Ishikawa (cell line): ENCODE measurements at regions not wholly inside any gene's neighbourhood (a gene's known extent, or its start where the extent isn't known, plus 50 kb on each side); places are given as distances from the start of the nearest gene placed in this dataset.

Source experiments
- CEBPB ChIP-seq: IDR thresholded peaks from 2 replicates; pipeline ENCODE4 v1.6.1; 2012
- CREB1 ChIP-seq: IDR thresholded peaks from 2 replicates; pipeline ENCODE4 v1.6.1; 2012; ENCODE audit warnings: low read depth
- EGR1 ChIP-seq: IDR thresholded peaks from 2 replicates; pipeline ENCODE4 v1.6.1; 2012
- EP300 ChIP-seq: IDR thresholded peaks from 2 replicates; pipeline ENCODE4 v1.6.1; 2012; ENCODE audit warnings: borderline replicate concordance
- FOXM1 ChIP-seq: IDR thresholded peaks from 2 replicates; pipeline ENCODE4 v1.6.1; 2012; ENCODE audit warnings: low read depth, borderline replicate concordance
- NFIC ChIP-seq: IDR thresholded peaks from 2 replicates; pipeline ENCODE4 v1.6.1; 2012
- RAD21 ChIP-seq: IDR thresholded peaks from 2 replicates; pipeline ENCODE4 v1.6.1; 2012; ENCODE audit warnings: low read depth
- TAF1 ChIP-seq: IDR thresholded peaks from 2 replicates; pipeline ENCODE4 v1.6.1; 2012; ENCODE audit warnings: low read depth, mild to moderate bottlenecking
- TCF12 ChIP-seq: IDR thresholded peaks from 2 replicates; pipeline ENCODE4 v1.6.1; 2012; ENCODE audit warnings: low read depth
- TEAD4 ChIP-seq: IDR thresholded peaks from 2 replicates; pipeline ENCODE4 v1.6.1; 2012
- YY1 ChIP-seq: IDR thresholded peaks from 2 replicates; pipeline ENCODE4 v1.6.1; 2012; ENCODE audit warnings: low read depth
- ZBTB7A ChIP-seq: IDR thresholded peaks from 2 replicates; pipeline ENCODE4 v1.6.1; 2012; ENCODE audit warnings: low read depth
- TF ChIP-seq, protein P1 (sequence below): IDR thresholded peaks from 2 replicates; pipeline ENCODE4 v1.6.1; 2012
- TF ChIP-seq, protein P2 (sequence below): IDR thresholded peaks from 2 replicates; pipeline ENCODE4 v1.6.1; 2012
- TF ChIP-seq, protein P3 (sequence below): IDR thresholded peaks from 2 replicates; pipeline ENCODE4 v1.6.1; 2012; ENCODE audit warnings: low read depth, mild to moderate bottlenecking

DNA sequence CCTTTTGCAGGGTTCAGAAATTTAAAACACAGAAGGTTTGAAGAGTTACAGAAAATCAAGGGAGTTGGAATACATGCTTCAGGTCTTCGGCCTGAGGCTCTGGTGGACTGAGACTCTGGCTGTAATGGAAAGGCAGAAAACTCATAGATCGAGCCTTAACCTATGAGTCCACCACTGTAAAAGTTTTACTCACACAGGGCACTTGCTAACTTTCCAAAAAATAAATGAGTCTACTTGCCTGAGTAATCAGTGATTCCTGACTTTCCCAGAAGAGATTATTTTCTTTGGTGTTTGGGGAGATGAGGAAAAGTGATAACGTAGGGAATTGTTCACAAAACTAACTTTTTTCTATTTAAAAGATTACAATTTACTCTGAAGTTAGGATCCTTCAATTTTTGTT, 108.0 kb downstream of the MBL2 start:
- TF ChIP-seq CREB1 (no peak), TAF1 (no peak), YY1 (no peak), CEBPB (no peak), TEAD4 (no peak), RAD21 (no peak), EGR1 (no peak), TCF12 (no peak), ZBTB7A (no peak), FOXM1 (no peak), EP300 (no peak), NFIC (no peak)
- TF ChIP-seq, protein P1, sequence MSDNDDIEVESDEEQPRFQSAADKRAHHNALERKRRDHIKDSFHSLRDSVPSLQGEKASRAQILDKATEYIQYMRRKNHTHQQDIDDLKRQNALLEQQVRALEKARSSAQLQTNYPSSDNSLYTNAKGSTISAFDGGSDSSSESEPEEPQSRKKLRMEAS = no peak
- TF ChIP-seq, protein P2, sequence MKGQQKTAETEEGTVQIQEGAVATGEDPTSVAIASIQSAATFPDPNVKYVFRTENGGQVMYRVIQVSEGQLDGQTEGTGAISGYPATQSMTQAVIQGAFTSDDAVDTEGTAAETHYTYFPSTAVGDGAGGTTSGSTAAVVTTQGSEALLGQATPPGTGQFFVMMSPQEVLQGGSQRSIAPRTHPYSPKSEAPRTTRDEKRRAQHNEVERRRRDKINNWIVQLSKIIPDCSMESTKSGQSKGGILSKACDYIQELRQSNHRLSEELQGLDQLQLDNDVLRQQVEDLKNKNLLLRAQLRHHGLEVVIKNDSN = no peak
- TF ChIP-seq, protein P3, sequence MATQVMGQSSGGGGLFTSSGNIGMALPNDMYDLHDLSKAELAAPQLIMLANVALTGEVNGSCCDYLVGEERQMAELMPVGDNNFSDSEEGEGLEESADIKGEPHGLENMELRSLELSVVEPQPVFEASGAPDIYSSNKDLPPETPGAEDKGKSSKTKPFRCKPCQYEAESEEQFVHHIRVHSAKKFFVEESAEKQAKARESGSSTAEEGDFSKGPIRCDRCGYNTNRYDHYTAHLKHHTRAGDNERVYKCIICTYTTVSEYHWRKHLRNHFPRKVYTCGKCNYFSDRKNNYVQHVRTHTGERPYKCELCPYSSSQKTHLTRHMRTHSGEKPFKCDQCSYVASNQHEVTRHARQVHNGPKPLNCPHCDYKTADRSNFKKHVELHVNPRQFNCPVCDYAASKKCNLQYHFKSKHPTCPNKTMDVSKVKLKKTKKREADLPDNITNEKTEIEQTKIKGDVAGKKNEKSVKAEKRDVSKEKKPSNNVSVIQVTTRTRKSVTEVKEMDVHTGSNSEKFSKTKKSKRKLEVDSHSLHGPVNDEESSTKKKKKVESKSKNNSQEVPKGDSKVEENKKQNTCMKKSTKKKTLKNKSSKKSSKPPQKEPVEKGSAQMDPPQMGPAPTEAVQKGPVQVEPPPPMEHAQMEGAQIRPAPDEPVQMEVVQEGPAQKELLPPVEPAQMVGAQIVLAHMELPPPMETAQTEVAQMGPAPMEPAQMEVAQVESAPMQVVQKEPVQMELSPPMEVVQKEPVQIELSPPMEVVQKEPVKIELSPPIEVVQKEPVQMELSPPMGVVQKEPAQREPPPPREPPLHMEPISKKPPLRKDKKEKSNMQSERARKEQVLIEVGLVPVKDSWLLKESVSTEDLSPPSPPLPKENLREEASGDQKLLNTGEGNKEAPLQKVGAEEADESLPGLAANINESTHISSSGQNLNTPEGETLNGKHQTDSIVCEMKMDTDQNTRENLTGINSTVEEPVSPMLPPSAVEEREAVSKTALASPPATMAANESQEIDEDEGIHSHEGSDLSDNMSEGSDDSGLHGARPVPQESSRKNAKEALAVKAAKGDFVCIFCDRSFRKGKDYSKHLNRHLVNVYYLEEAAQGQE = no peak

DNA sequence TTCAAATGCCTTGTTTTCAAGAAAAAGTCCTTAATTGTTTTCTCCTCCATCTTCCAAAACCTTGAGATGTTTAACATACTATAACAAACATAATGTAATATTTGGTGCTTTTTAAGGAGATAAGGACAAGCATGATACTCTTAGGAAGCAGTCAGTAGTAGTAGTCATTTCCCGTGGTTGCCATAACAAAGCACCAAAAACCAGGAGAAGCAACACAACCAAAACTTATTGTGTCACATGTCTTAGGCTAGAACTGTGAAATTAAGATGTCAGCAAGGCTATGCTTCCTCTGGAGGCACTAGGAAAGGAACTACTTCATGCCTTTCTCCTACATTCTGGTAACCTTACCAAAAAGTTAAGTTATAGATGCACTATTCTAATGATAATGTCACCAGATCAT, 106.8 kb downstream of the MBL2 start:
- no peak for TF ChIP-seq YY1
- no peak for TF ChIP-seq NFIC
- TF ChIP-seq, protein P1 = no peak
- no peak for TF ChIP-seq TCF12
- TF ChIP-seq CREB1 = no peak
- TF ChIP-seq EGR1 = no peak
- TF ChIP-seq, protein P3 = no peak
- TF ChIP-seq TEAD4 = no peak
- TF ChIP-seq, protein P2 = no peak
- no peak for TF ChIP-seq ZBTB7A
- TF ChIP-seq FOXM1 = no peak
- TF ChIP-seq RAD21 = no peak
- no peak for TF ChIP-seq CEBPB
- TF ChIP-seq EP300 = no peak
- no peak for TF ChIP-seq TAF1

DNA sequence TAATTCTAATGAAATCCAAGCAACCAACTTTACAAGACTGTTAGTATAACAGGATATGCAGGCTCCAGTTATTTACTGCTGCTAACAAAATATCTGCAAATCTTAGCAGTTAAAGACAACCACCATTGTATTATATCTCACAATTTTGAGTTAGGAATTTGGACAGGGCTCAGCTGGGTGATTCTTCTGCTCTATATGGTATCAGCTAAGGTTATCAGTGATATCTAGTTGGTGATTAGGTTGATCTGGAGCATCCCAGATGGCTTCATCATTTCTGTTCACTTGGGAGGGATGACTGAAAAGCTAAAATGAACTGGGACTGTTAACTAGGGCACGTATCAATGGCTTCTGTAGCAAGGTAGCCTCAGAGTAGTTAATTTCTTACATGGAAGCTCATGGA, 105.7 kb downstream of the MBL2 start:
- no peak for TF ChIP-seq FOXM1

DNA sequence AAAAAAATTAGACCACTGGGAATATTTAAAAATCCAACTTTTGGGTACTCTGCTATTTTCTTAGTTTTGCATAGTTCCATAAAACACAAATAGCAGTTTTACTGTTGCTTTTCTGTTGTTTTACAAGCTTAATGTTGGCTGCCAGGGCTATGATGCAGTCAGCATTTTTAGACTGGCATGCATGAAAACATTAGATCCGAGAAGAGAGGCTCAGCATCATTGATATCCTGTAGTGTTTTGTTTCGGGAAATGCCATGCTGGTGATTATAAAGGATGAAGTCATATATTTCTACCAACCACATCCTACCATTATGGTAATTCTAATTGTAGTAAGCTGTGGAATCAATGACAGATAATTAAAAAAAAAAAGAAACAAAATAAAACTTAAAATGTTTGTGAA, 104.6 kb downstream of the MBL2 start:
- no peak for TF ChIP-seq CEBPB
- no peak for TF ChIP-seq NFIC
- TF ChIP-seq EP300 = no peak
- no peak for TF ChIP-seq YY1
- no peak for TF ChIP-seq ZBTB7A
- TF ChIP-seq, protein P3 = no peak
- no peak for TF ChIP-seq FOXM1
- TF ChIP-seq RAD21 = no peak
- TF ChIP-seq, protein P2 = no peak
- TF ChIP-seq TEAD4 = no peak
- no peak for TF ChIP-seq TCF12
- no peak for TF ChIP-seq EGR1
- TF ChIP-seq, protein P1 = no peak
- TF ChIP-seq TAF1 = no peak
